SU-DHL-6 (cell line): ENCODE measurements at regions not wholly inside any gene's neighbourhood (a gene's known extent, or its start where the extent isn't known, plus 50 kb on each side); places are given as distances from the start of the nearest gene placed in this dataset.

Experiments used
- CTCF ChIP-seq: fragments of 200-600 bp; sonication (generic); IDR thresholded peaks from one replicate; pipeline ENCODE4 v1.5.1; 2017; ENCODE audit warnings: antibody characterized with exemption, mild to moderate bottlenecking, low read length, moderate library complexity; ENCODE audit not compliant: insufficient read depth, poor library complexity, severe bottlenecking
- EZH2phosphoT487 ChIP-seq: fragments of 200-600 bp; sonication (generic), shearing (Covaris generic); conservative IDR thresholded peaks from 2 replicates; pipeline ENCODE4 v1.6.1; 2018; ENCODE audit warnings: mild to moderate bottlenecking, antibody characterized with exemption, low read length, moderate library complexity, mixed read lengths

- TF ChIP-seq EZH2phosphoT487, result no peak
- no peak for TF ChIP-seq CTCF
Measured at GRCh38 chr2:8548065-8548618, 133.7 kb upstream of the ID2 start.
